Ishikawa (cell line): ENCODE measurements at regions not wholly inside any gene's neighbourhood (a gene's known extent, or its start where the extent isn't known, plus 50 kb on each side); places are given as distances from the start of the nearest gene placed in this dataset.

Source experiments
- CEBPB ChIP-seq: IDR thresholded peaks from 2 replicates; pipeline ENCODE4 v1.6.1; 2012
- CREB1 ChIP-seq: IDR thresholded peaks from 2 replicates; pipeline ENCODE4 v1.6.1; 2012; ENCODE audit warnings: low read depth
- EGR1 ChIP-seq: IDR thresholded peaks from 2 replicates; pipeline ENCODE4 v1.6.1; 2012
- EP300 ChIP-seq: IDR thresholded peaks from 2 replicates; pipeline ENCODE4 v1.6.1; 2012; ENCODE audit warnings: borderline replicate concordance
- FOXM1 ChIP-seq: IDR thresholded peaks from 2 replicates; pipeline ENCODE4 v1.6.1; 2012; ENCODE audit warnings: low read depth, borderline replicate concordance
- NFIC ChIP-seq: IDR thresholded peaks from 2 replicates; pipeline ENCODE4 v1.6.1; 2012
- RAD21 ChIP-seq: IDR thresholded peaks from 2 replicates; pipeline ENCODE4 v1.6.1; 2012; ENCODE audit warnings: low read depth
- TAF1 ChIP-seq: IDR thresholded peaks from 2 replicates; pipeline ENCODE4 v1.6.1; 2012; ENCODE audit warnings: low read depth, mild to moderate bottlenecking
- YY1 ChIP-seq: IDR thresholded peaks from 2 replicates; pipeline ENCODE4 v1.6.1; 2012; ENCODE audit warnings: low read depth
- TF ChIP-seq, protein P1 (sequence below): IDR thresholded peaks from 2 replicates; pipeline ENCODE4 v1.6.1; 2012

GRCh38 chr1:47519971-47520370 is 82.1 kb downstream of the FOXD2 start:
- TF ChIP-seq TAF1 (no peak), CEBPB (no peak), EP300 (no peak), YY1 (no peak), NFIC (no peak), FOXM1 (no peak), RAD21 (no peak), EGR1 (no peak), CREB1 (no peak)
- TF ChIP-seq, protein P1, sequence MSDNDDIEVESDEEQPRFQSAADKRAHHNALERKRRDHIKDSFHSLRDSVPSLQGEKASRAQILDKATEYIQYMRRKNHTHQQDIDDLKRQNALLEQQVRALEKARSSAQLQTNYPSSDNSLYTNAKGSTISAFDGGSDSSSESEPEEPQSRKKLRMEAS: no peak
